Spleen (tissue), 11 donors: ENCODE measurements at regions not wholly inside any gene's neighbourhood (a gene's known extent, or its start where the extent isn't known, plus 50 kb on each side); places are given as distances from the start of the nearest gene placed in this dataset.
A peak's percentile ranks its signal among the peaks of the same experiment; 100 is the strongest.

ENCODE experiments used
- DNase-seq: peaks from one replicate; pipeline ENCODE4 v3.0.0-alpha.2; 2020
- H3K27ac ChIP-seq, 8 donors: fragments of 200-600 bp; sonication (generic) in 7 of 8; 1 replicate in 4 of 8; 2 replicates in 4 of 8; pipeline versions ENCODE4 v1.5.0 to v1.8.0; 2016 to 2021; ENCODE audit warnings: inconsistent platforms in 4 of 8, mild to moderate bottlenecking in 4 of 8, moderate library complexity in 1 of 8
- H3K27me3 ChIP-seq, 7 donors: fragments of 200-600 bp; sonication (generic) in 6 of 7; replicated peaks in 1 of 7; 1 replicate in 4 of 7; 2 replicates in 3 of 7; pipeline versions ENCODE4 v1.5.0 to v1.8.0; 2016 to 2021; ENCODE audit warnings: inconsistent platforms in 3 of 7, mild to moderate bottlenecking in 1 of 7
- H3K36me3 ChIP-seq, 6 donors: fragments of 200-600 bp; sonication (generic) in 5 of 6; 1 replicate in 4 of 6; 2 replicates in 2 of 6; pipeline versions ENCODE4 v1.5.0 to v1.8.0; 2016 to 2021; ENCODE audit warnings: inconsistent platforms in 2 of 6
- H3K4me1 ChIP-seq, 6 donors: fragments of 200-600 bp; sonication (generic) in 5 of 6; 1 replicate in 3 of 6; 2 replicates in 3 of 6; pipeline versions ENCODE4 v1.5.0 to v1.8.0; 2016 to 2021; ENCODE audit warnings: inconsistent platforms in 3 of 6
- H3K4me3 ChIP-seq, 8 donors: fragments of 200-600 bp; sonication (generic) in 7 of 8; 1 replicate in 4 of 8; 2 replicates in 4 of 8; pipeline versions ENCODE4 v1.5.0 to v1.8.0; 2016 to 2021; ENCODE audit warnings: inconsistent platforms in 4 of 8, mild to moderate bottlenecking in 4 of 8, moderate library complexity in 2 of 8
- H3K9me3 ChIP-seq, 8 donors: fragments of 200-600 bp; sonication (generic) in 7 of 8; 1 replicate in 4 of 8; 2 replicates in 4 of 8; pipeline versions ENCODE4 v1.5.0 to v1.8.0; 2016 to 2021; ENCODE audit warnings: inconsistent platforms in 4 of 8
- POLR2A ChIP-seq, 3 donors: fragments of 450-650 bp; IDR thresholded peaks; one replicate each; pipeline ENCODE4 v1.5.1; 2017; ENCODE audit warnings: antibody characterized with exemption in 3 of 3, mild to moderate bottlenecking in 1 of 3
- POLR2AphosphoS5 ChIP-seq, 3 donors: sonication (generic); formaldehyde crosslinking; IDR thresholded peaks; one replicate each; pipeline ENCODE4 v1.5.1; 2017; ENCODE audit warnings: antibody characterized with exemption in 3 of 3
- WGBS, 5 donors: extraction: QIAGEN DNeasy Blood & Tissue Kit in 3 of 5; methylation state at CpG; one replicate each; pipeline versions ENCODE4 v1.1.5 to v1.1.7; 2013 to 2018; 5-methylcytosine and 5-hydroxymethylcytosine counted together
- intact Hi-C: fragments of 100-400 bp; cut with DNase I; formaldehyde crosslinking; loops from one replicate; pipeline ENCODE4 v1.15.0; 2023; ENCODE audit warnings: low total_unique reads
- TF ChIP-seq, protein P1 (sequence below), 11 experiments: fragments of 200-600 bp in 7 of 11; fragments of 450-650 bp in 4 of 11; sonication (generic) in 4 of 11; IDR thresholded peaks in 8 of 11; conservative IDR thresholded peaks in 3 of 11; 1 replicate in 7 of 11; 2 replicates in 4 of 11; pipeline versions ENCODE4 v1.4.0 to v1.8.0; 2016 to 2021; ENCODE audit warnings: antibody characterized with exemption in 11 of 11, inconsistent platforms in 4 of 11, mild to moderate bottlenecking in 1 of 11
- donor health status: healthy with polysubstance abuse.
- donor health status: DM: no; HTN: no; CAD: no; lungs with moderate emphysema.
- donor health status: DM: no; HTN: no; CAD: no.
- donor health status: Bipolar disorder and iron deficiency.
- donor health status: healthy.
- donor health status: DM: no; HTN: no; CAD: no.
- donor health status: DM: yes; HTN: yes; CAD: no.

DNA sequence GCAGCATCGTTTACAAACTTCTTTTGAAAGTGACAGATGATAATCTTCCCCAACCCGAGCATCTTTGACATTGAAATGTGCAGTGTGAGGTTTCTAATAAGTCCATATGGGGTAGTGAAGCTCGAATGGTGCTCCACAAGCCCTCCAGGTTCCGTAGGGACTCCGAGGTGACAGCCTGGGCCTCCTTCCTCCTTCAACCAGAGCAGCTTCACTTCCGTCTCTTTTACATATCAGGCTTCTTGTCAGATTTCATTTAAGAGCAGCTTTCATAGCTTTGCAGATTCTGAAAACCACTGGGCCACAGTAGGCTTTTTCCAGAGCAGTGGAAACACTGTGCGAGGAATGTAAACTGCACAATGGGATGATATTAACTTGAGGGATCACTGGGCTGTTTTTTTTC is 103.6 kb upstream of the CPM start:
- 74 to 84% (median 81%) methylated on average over 7 of the region's 7 CpGs for WGBS, 5 donors
- DNase-seq = no peak
- no peaks in the 10 kb centered on the region for H3K27me3 ChIP-seq
- intact Hi-C loops = no loop called here
- TF ChIP-seq, protein P1, sequence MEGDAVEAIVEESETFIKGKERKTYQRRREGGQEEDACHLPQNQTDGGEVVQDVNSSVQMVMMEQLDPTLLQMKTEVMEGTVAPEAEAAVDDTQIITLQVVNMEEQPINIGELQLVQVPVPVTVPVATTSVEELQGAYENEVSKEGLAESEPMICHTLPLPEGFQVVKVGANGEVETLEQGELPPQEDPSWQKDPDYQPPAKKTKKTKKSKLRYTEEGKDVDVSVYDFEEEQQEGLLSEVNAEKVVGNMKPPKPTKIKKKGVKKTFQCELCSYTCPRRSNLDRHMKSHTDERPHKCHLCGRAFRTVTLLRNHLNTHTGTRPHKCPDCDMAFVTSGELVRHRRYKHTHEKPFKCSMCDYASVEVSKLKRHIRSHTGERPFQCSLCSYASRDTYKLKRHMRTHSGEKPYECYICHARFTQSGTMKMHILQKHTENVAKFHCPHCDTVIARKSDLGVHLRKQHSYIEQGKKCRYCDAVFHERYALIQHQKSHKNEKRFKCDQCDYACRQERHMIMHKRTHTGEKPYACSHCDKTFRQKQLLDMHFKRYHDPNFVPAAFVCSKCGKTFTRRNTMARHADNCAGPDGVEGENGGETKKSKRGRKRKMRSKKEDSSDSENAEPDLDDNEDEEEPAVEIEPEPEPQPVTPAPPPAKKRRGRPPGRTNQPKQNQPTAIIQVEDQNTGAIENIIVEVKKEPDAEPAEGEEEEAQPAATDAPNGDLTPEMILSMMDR (IDR thresholded peaks at IDR 0.05 in 8 of 11, conservative IDR thresholded peaks at IDR 0.05 in 3 of 11) = no peak
- no peak for TF ChIP-seq POLR2AphosphoS5 (IDR thresholded peaks at IDR 0.05)
- no peak for TF ChIP-seq POLR2A (IDR thresholded peaks at IDR 0.05)
- no peaks in the 10 kb centered on the region for H3K4me1 ChIP-seq
- H3K4me3 ChIP-seq = no peak overlapping the region
- H3K36me3 ChIP-seq = no peaks in the 10 kb centered on the region
- no peak overlapping the region for H3K27ac ChIP-seq
- no peaks in the 10 kb centered on the region for H3K9me3 ChIP-seq

DNA sequence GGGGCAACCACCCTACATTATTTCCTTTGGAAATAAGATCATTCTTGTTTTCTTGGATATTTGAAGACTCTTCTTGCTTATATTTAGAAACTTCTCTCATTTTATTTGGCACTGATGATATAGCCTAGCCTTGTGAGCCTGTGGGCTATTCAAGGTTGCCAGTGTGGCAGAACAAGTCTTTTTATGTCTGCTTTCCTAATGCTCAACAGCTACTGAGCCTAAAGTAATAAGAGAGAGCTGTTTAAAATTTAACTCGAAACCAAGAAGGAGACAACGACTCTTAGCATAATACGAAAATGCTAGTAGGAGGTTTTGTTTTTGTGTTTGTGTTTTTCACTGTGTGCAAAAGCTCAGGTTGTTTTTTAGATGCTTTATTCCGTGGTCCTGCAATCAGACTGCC is 104.0 kb upstream of the CPM start:
- DNase-seq = no peak
- H3K4me3 ChIP-seq = no peak overlapping the region
- TF ChIP-seq POLR2AphosphoS5 (IDR thresholded peaks at IDR 0.05) = no peak
- TF ChIP-seq, protein P1 (IDR thresholded peaks at IDR 0.05 in 8 of 11, conservative IDR thresholded peaks at IDR 0.05 in 3 of 11) = no peak
- TF ChIP-seq POLR2A (IDR thresholded peaks at IDR 0.05) = no peak
- no peaks in the 10 kb centered on the region for H3K27me3 ChIP-seq
- 84 to 95% (median 92%) methylated on average over 4 of the region's 4 CpGs for WGBS, 5 donors
- intact Hi-C loops = no loop called here
- no peak overlapping the region for H3K27ac ChIP-seq
- H3K9me3 ChIP-seq = no peaks in the 10 kb centered on the region
- H3K4me1 ChIP-seq = no peaks in the 10 kb centered on the region
- H3K36me3 ChIP-seq = no peaks in the 10 kb centered on the region

DNA sequence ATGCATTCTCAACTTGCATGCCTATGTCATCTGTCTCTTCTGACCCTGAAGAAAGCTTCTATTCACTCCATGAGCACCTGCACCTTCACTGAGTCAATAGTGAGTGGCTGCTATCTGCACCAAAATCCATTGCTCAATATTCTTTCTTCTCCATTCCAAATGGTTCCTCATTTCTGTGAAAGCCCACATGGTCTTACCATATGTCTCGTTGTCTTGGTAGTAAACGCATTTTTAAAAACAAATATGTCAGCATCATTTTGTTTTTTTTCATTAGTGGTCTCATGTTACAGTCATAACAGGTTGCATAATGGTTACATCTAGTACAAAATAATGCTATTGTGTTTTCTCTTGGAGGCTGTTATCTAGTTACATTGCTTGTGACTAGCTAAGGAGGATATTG is 106.9 kb upstream of the CPM start:
- H3K27ac ChIP-seq = peak overlapping the region in 3 of 8 donors; percentile 33 to 47 (median 37)
- DNase-seq = no peak
- H3K9me3 ChIP-seq = no peaks in the 10 kb centered on the region
- H3K4me1 ChIP-seq = no peaks in the 10 kb centered on the region
- no peaks in the 10 kb centered on the region for H3K27me3 ChIP-seq
- H3K4me3 ChIP-seq = no peak overlapping the region
- TF ChIP-seq, protein P1 (IDR thresholded peaks at IDR 0.05 in 8 of 11, conservative IDR thresholded peaks at IDR 0.05 in 3 of 11) = no peak
- TF ChIP-seq POLR2AphosphoS5 (IDR thresholded peaks at IDR 0.05) = no peak
- TF ChIP-seq POLR2A (IDR thresholded peaks at IDR 0.05) = no peak
- no peaks in the 10 kb centered on the region for H3K36me3 ChIP-seq
- WGBS, 5 donors = 44 to 84% (median 51%) methylated on average over 2 of the region's 2 CpGs
- intact Hi-C loops = no loop called here

DNA sequence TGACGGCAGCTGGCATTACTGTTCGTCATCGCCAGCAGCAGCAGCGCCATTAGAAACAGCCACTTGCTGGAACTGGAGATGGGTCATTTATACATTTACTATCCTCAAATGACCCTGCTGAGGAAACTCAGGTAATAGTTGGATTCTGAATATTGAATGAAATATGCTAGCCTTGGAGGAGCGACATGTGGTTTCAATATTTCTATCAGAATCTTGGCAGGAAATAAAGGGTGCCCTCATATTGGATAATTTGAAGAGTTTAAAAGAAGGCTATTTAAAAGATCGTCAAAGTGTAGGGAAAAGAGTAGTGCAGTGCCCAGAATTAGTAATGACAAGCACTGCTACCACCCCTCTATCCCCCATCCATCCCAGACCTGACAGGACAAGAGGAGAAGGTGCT is 109.6 kb upstream of the CPM start:
- 93 to 98% (median 96%) methylated on average over 6 of the region's 6 CpGs for WGBS, 5 donors
- no peaks in the 10 kb centered on the region for H3K4me1 ChIP-seq
- H3K27me3 ChIP-seq = no peaks in the 10 kb centered on the region
- H3K4me3 ChIP-seq = no peak overlapping the region
- intact Hi-C loops = no loop called here
- TF ChIP-seq POLR2AphosphoS5 (IDR thresholded peaks at IDR 0.05) (no peak), POLR2A (IDR thresholded peaks at IDR 0.05) (no peak)
- TF ChIP-seq, protein P1 (IDR thresholded peaks at IDR 0.05 in 8 of 11, conservative IDR thresholded peaks at IDR 0.05 in 3 of 11) = no peak
- H3K9me3 ChIP-seq = no peaks in the 10 kb centered on the region
- no peak overlapping the region for H3K27ac ChIP-seq
- DNase-seq = no peak
- H3K36me3 ChIP-seq = no peaks in the 10 kb centered on the region
